ENCODE measurements at regions not wholly inside any gene's neighbourhood (a gene's known extent, or its start where the extent isn't known, plus 50 kb on each side); places are given as distances from the start of the nearest gene placed in this dataset.

DNA sequence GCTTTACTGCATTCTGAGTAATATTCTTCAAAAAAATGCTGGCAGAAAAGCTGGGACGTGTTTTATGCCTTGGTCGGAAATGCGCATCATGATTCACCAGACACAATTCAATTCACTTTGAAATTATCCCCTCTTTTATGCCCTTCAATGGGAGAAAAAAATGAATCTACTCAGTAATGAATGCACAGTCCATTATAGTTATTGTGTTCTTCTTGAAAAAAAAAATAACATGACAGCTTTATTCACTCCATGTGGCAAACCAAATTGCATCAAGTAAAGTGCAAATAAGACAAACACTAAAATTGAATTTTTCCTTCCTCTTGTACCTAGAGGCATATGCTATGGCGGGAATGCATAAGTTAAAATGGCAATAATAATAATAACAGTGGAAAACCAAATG is 159.4 kb upstream of the IFNG-AS1 start:
- TF ChIP-seq, protein P1, sequence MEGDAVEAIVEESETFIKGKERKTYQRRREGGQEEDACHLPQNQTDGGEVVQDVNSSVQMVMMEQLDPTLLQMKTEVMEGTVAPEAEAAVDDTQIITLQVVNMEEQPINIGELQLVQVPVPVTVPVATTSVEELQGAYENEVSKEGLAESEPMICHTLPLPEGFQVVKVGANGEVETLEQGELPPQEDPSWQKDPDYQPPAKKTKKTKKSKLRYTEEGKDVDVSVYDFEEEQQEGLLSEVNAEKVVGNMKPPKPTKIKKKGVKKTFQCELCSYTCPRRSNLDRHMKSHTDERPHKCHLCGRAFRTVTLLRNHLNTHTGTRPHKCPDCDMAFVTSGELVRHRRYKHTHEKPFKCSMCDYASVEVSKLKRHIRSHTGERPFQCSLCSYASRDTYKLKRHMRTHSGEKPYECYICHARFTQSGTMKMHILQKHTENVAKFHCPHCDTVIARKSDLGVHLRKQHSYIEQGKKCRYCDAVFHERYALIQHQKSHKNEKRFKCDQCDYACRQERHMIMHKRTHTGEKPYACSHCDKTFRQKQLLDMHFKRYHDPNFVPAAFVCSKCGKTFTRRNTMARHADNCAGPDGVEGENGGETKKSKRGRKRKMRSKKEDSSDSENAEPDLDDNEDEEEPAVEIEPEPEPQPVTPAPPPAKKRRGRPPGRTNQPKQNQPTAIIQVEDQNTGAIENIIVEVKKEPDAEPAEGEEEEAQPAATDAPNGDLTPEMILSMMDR (IDR thresholded peaks at IDR 0.05; ENCODE audit: poor library complexity), result no peak
- no peak for TF ChIP-seq EZH2 (IDR thresholded peaks at IDR 0.05; ENCODE audit: borderline replicate concordance)

All from hepatocyte (in vitro differentiated cells).